ENCODE measurements at regions not wholly inside any gene's neighbourhood (a gene's known extent, or its start where the extent isn't known, plus 50 kb on each side); places are given as distances from the start of the nearest gene placed in this dataset.

- ChIA-PET POLR2A (no interaction called here), CTCF (no interaction called here)
- Histone ChIP-seq H4K20me1 (replicated peaks; ENCODE audit: control insufficient read depth, extremely low read depth, insufficient read depth, low read length) (no peaks in the 10 kb centered on the region), H3K9ac (replicated peaks; ENCODE audit: extremely low read depth, insufficient read depth, low read length) (no peak overlapping the region), H3K79me2 (ENCODE audit: control insufficient read depth, insufficient read depth, low read length) (no peaks in the 10 kb centered on the region), H3K4me2 (ENCODE audit: insufficient read depth, low read length) (no peak overlapping the region), H3K9me3 (replicated peaks; ENCODE audit: control insufficient read depth, insufficient read depth, low read length) (no peaks in the 10 kb centered on the region), H3K9me1 (replicated peaks; ENCODE audit: control insufficient read depth, extremely low read depth, insufficient read depth, low read length) (no peaks in the 10 kb centered on the region), H2AFZ (ENCODE audit: low read depth, low read length) (no peak overlapping the region), H3K4me3 (replicated peaks in 1 of 3; ENCODE audit: insufficient read depth in 1 of 3, low read depth in 1 of 3, low read length in 3 of 3) (no peak overlapping the region), H3K4me1 (ENCODE audit: control insufficient read depth, extremely low read depth, insufficient read depth, low read length) (no peaks in the 10 kb centered on the region), H3K27me3 (ENCODE audit: control insufficient read depth in 2 of 2, insufficient read depth in 2 of 2, low read length in 2 of 2) (no peaks in the 10 kb centered on the region), H3K36me3 (ENCODE audit: control insufficient read depth in 2 of 2, extremely low read depth in 1 of 2, insufficient read depth in 2 of 2, low read length in 2 of 2) (no peaks in the 10 kb centered on the region), H3K27ac (ENCODE audit: insufficient read depth, low read depth, low read length) (no peak overlapping the region)
- DNase-seq (ENCODE audit: low read depth, low spot score) (no peak), FAIRE-seq (no peak)
- intact Hi-C loops (cut with micrococcal nuclease) = no loop called here
- no TSS peak for BruUV-seq (replicated peaks)
- no peak for TF ChIP-seq POLR2AphosphoS5 (IDR thresholded peaks at IDR 0.05; ENCODE audit: insufficient read depth, low read depth, low read length)
- no peak for TF ChIP-seq EZH2 (IDR thresholded peaks at IDR 0.05; ENCODE audit: borderline replicate concordance, low read depth, low read length, severe bottlenecking)
- TF ChIP-seq POLR2A (IDR thresholded peaks at IDR 0.05; ENCODE audit: low read depth, low read length) = no peak
- dilution Hi-C loops (cut with MboI; ENCODE audit: extremely low pct_ligation_motif_present, low sequenced_read_pairs) = no loop called here
Observed at GRCh38 chr9:75529463-75529862, 361.0 kb upstream of the PCSK5 start.

- ChIA-PET CTCF (interaction anchor here (1.0 kb wide), 1 partner anchor 266 kb away, joined by 3 read pairs; no protein-coding TSS in a partner anchor), POLR2A (no interaction called here)
- no TSS peak for BruUV-seq (replicated peaks)
- intact Hi-C loops (cut with micrococcal nuclease) (loop anchor here (10.0 kb wide), 1 partner anchor 193 kb away; no protein-coding TSS in a partner anchor), dilution Hi-C loops (cut with MboI; ENCODE audit: extremely low pct_ligation_motif_present, low sequenced_read_pairs) (no loop called here)
- no peaks in the 10 kb centered on the region for H3K36me3 ChIP-seq (ENCODE audit: control insufficient read depth in 2 of 2, extremely low read depth in 1 of 2, insufficient read depth in 2 of 2, low read length in 2 of 2)
- TF ChIP-seq JUN (IDR thresholded peaks at IDR 0.05; ENCODE audit: borderline replicate concordance, insufficient read depth, insufficient read length, low read depth) = no peak
- no peak for TF ChIP-seq MYC (IDR thresholded peaks at IDR 0.05; ENCODE audit: low read depth, low read length)
- no peak for TF ChIP-seq GATA2 (IDR thresholded peaks at IDR 0.05; ENCODE audit: insufficient read depth, insufficient read length, low read depth, low read length)
- TF ChIP-seq MAX (IDR thresholded peaks at IDR 0.05; ENCODE audit: insufficient read depth, insufficient read length) = no peak
- TF ChIP-seq POLR2AphosphoS5 (IDR thresholded peaks at IDR 0.05; ENCODE audit: insufficient read depth, low read depth, low read length) = no peak
- no peaks in the 10 kb centered on the region for H3K27me3 ChIP-seq (ENCODE audit: control insufficient read depth in 2 of 2, insufficient read depth in 2 of 2, low read length in 2 of 2)
- DNase-seq (ENCODE audit: low read depth, low spot score) = no peak
- H3K9me1 ChIP-seq (replicated peaks; ENCODE audit: control insufficient read depth, extremely low read depth, insufficient read depth, low read length) = no peaks in the 10 kb centered on the region
- FAIRE-seq = no peak
- no peak overlapping the region for H2AFZ ChIP-seq (ENCODE audit: low read depth, low read length)
- no peak overlapping the region for H3K9ac ChIP-seq (replicated peaks; ENCODE audit: extremely low read depth, insufficient read depth, low read length)
- H3K79me2 ChIP-seq (ENCODE audit: control insufficient read depth, insufficient read depth, low read length) = no peaks in the 10 kb centered on the region
- no peak overlapping the region for H3K27ac ChIP-seq (ENCODE audit: insufficient read depth, low read depth, low read length)
- no peaks in the 10 kb centered on the region for H4K20me1 ChIP-seq (replicated peaks; ENCODE audit: control insufficient read depth, extremely low read depth, insufficient read depth, low read length)
- no peak overlapping the region for H3K4me3 ChIP-seq (replicated peaks in 1 of 3; ENCODE audit: insufficient read depth in 1 of 3, low read depth in 1 of 3, low read length in 3 of 3)
- H3K4me2 ChIP-seq (ENCODE audit: insufficient read depth, low read length) = no peak overlapping the region
- H3K4me1 ChIP-seq (ENCODE audit: control insufficient read depth, extremely low read depth, insufficient read depth, low read length) = no peaks in the 10 kb centered on the region
- H3K9me3 ChIP-seq (replicated peaks; ENCODE audit: control insufficient read depth, insufficient read depth, low read length) = no peaks in the 10 kb centered on the region
Observed at GRCh38 chr9:75531588-75531987, 358.9 kb upstream of the PCSK5 start.
